T-helper 1 cell (primary cell): ENCODE measurements at regions not wholly inside any gene's neighbourhood (a gene's known extent, or its start where the extent isn't known, plus 50 kb on each side); places are given as distances from the start of the nearest gene placed in this dataset.
"Not testable (repeated sequence)": the region's sequence is repeated elsewhere in the genome, so short reads cannot be mapped to it uniquely, and the experiment has no call there.

ENCODE experiments used
- DNase-seq, 5 donors: peaks; one replicate each; pipeline ENCODE4 v3.0.0-alpha.2; 2012 to 2020

GRCh38 chr12:102297412-102297811 lies 99.8 kb upstream of the PMCH start:
- DNase-seq: no peak

DNA sequence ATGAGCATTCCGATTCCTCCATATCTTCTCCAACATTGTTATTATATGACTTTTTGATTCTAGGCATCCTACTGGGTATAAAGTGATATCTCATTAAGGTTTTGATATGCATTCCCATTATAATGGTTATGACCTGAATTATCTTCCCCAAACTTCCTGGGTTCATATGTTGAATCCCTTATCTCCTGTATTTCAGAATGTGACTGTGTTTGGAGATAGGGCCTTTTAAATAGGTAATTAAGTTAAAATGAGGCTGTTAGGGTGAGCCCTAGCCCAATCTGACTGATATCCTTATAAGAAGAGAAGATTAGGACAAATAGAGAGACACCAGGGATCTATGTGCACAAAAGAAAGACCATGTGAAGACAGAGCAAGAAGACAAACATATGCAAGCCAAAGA lies 96.9 kb upstream of the PMCH start:
- no peak for DNase-seq

DNA sequence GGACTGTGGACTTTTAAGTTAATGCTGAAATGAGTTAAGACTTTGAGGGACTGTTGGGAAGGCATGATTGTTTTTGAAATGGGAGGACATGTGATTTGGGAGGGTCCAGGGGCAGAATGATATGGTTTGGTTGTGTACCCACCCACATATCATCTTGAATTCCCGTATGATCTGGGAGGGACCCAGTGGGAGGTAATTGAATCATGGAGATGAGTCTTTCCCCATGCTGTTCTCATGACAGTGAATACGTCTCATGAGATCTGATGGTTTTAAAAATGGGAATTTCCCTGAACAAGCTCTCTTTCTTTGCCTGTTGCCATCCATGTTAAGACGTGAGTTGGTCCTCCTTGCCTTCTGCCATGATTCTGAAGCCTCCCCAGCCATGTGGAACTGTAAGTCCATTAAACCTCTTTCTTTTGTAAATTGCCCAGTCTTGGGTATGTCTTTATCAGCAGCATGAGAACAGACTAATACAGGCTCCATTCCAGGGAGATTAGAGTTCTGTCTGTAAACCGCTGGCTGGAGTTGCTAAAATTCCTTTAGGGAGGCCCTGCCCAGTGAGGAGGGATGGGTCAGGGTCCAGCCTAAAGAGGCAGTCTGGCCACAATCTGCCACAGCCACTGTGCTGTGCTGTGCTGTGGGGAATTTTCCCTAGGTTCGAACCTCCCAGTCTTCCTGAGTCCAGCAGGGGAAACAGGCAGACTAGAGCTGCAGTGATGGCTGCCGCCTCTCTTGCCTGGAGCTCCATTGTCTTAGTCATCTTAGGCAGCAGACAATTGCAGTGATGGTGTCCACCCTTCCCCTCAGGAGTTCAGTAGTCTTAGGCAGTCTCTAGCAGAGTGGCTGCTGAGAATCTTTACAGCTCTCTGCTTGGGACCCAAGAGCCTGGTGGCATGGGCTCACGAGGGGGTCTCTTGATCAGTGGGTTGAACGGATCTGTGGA lies 94.1 kb upstream of the PMCH start:
- not testable (repeated sequence) for DNase-seq

DNA sequence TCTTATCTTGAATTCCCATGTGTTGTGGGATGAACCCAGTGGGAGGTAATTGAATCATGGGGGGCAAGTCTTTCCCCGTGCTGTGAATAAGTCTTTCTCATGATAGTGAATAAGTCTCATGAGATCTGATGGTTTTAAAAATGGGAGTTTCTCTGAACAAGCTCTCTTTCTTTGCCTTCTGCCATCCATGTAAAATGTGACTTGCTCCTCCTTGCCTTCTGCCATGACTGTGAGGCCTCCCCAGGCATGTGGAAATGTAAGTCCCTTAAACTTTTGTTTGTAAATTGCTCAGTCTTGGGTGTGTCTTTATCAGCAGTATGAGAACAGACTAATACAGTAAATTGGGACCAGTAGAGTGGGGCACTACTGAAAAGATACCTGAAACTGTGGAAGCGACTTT lies 92.1 kb upstream of the PMCH start:
- not testable (repeated sequence) for DNase-seq

DNA sequence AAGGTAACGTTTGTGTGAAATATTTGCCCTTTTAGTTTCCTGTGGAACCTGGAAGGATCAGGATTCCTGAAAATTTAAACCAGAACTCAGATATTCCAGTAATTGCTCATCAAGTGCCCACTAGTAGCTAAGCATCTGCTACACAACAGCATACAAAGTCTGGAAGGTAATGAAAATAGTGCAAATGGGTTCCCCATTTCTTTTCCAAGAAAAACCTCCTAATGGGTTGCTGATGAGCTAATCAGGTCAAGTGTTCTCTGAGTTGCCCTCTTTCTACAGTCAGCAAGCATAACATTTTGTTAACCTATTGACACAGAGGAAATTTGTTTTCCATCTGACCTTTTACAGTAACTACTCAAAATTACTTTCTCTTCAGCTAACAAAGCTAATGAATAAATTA lies 83.6 kb upstream of the PMCH start:
- DNase-seq: no peak

GRCh38 chr12:102255687-102256086 lies 58.1 kb upstream of the PMCH start:
- not testable (repeated sequence) for DNase-seq

DNA sequence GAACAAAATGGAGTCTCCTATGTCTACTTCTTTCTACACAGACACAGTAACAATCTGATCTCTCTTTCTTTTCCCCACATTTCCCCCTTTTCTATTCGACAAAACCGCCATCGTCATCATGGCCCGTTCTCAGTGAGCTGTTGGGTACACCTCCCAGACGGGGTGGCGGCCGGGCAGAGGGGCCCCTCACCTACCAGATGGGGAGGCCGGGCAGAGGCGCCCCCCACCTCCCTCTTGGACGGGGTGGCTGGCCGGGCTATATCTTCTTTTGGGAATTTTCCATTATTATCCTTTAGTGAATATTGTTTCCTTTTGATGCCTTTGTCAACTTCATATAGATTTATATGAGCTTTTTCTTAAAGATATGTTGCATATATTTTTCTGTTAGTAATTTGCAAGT lies 53.4 kb upstream of the PMCH start:
- DNase-seq: not testable (repeated sequence)

DNA sequence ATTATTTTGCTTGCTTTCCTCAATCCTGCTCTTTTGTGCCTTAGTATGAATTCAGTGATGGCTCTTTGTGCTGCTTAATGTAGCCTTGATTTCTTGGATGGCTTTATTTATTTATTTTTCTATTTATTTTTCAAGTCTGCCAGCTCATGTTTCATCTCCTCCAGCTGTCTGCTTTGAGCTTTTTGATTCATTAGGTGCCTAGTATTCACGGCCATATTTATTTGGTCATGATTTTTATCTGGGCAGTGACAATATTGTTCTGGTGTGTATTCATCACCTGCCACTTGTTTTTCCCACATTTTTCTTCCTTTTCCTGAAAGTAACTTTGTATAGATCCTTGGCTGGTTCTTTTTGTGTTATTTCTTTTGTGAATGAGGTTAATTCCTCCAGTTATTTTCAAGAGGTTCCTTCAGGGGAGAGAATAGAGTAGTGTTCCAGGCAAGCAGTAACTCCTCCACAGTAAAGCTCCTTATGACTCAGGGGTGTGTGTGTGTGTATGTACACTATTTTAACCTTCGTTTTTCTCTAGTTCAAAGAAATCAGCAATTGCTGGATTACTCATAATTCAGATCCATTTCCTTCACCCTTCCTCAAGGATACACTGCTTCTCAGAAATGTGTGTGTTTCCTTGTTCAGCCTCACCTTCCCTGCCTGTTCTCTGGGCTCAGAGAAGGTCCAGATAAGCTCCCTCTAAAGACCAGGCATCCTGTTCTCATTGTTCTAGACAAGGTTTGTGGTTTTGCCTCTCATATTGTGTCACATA lies 51.6 kb upstream of the PMCH start:
- no peak for DNase-seq
